ENCODE measurements at regions not wholly inside any gene's neighbourhood (a gene's known extent, or its start where the extent isn't known, plus 50 kb on each side); places are given as distances from the start of the nearest gene placed in this dataset.
"Not testable (repeated sequence)": the region's sequence is repeated elsewhere in the genome, so short reads cannot be mapped to it uniquely, and the experiment has no call there.

DNA sequence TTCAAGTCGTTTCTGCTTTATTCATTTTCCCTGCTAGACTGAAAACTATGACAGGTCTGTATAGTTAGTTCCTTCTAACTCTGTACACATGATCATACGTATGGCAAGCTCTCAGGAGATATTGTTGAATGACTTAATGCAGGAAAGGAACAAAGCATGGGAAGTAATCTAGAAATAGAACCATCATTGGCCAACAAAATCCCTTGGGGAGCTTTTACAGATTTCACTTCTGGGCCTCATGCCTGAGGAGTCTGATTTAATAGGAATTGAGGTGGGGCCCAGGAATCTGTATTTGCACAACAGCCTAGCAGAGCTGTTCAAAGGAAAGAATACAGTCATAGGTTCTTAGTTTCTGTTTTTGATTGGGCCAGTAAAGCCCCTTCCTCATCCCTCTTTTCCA, 229.2 kb downstream of the MAP2K6 start:
- Mint-ChIP-seq H3K4me3 (no peak overlapping the region), H3K27me3 (no peaks in the 10 kb centered on the region), H3K9me3 (peaks cover 5% of the 10 kb centered on the region in 2 donors), H3K4me1 (peaks cover 0 to 8% of the 10 kb centered on the region in 2 donors), H3K27ac (no peak overlapping the region), H3K36me3 (no peaks in the 10 kb centered on the region)
- ATAC-seq (replicated peaks) (no peak), DNase-seq (no peak)

DNA sequence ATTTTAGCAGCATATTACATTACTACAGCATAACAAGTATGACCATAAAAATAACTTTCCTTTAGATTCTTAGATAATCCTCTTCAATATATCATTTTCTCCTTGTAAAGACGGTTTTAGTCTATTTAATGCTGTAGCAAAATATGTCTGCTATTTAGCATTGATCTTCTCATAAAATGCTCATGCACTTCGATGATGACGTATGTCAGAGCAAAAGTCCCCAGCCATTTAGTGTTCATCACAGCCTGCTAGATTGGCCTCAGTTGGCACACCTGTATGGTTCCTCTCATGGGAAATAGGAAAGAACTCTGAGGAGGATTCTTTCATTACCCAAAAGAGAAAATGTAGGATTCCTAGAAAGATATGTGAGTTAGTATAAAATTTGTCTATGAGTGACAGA, 232.2 kb downstream of the MAP2K6 start:
- H3K36me3 Mint-ChIP-seq, result no peaks in the 10 kb centered on the region
- peaks cover 5 to 7% of the 10 kb centered on the region in 2 donors for H3K9me3 Mint-ChIP-seq
- no peak for DNase-seq
- no peak overlapping the region for H3K4me3 Mint-ChIP-seq
- no peak for ATAC-seq (replicated peaks)
- H3K4me1 Mint-ChIP-seq, result no peaks in the 10 kb centered on the region
- no peak overlapping the region for H3K27ac Mint-ChIP-seq
- no peaks in the 10 kb centered on the region for H3K27me3 Mint-ChIP-seq

DNA sequence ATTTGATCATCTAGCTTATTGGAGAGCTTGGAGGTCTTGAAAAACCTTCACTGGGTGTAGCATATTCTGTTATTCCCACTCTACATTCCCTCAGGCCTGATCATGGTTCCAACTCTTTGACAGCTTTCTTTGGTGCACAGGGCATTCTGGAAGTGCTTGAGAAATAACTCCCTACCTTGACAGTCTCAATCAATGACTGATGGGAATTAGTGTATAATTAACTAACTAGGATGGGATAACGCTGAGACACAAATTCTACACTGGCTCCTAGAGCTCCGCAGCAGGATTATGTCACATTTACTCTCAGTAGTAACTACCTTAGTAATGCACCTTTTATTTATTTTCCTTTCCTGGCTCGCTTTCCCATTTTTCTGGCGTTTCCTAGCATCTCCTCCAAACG, 236.4 kb downstream of the MAP2K6 start:
- no peak for ATAC-seq (replicated peaks)
- H3K27me3 Mint-ChIP-seq, result no peaks in the 10 kb centered on the region
- peaks cover 2 to 6% of the 10 kb centered on the region in 2 donors for H3K4me1 Mint-ChIP-seq
- H3K36me3 Mint-ChIP-seq, result no peaks in the 10 kb centered on the region
- H3K9me3 Mint-ChIP-seq, result peaks cover 10 to 11% of the 10 kb centered on the region in 2 donors
- no peak overlapping the region for H3K27ac Mint-ChIP-seq
- no peak overlapping the region for H3K4me3 Mint-ChIP-seq
- no peak for DNase-seq

DNA sequence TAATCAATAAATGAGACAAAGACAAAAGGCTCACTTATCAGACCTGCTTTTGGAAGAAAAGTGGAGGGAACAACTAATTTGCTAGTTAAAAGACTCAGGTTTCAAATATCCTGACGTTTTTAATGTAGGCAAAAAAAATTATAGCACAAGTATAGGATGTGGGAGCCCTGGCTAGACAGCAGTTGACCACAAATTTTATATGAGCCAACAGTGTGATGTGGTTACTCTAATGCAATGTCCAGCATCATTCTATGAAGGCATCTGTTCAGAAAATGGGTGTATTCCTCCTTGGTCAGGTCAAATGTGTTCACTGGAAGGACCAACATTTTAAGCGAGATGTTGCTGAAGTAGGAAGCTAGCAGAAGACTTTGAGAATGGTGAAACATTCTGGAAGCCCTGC, 237.4 kb downstream of the MAP2K6 start:
- peaks cover 10 to 11% of the 10 kb centered on the region in 2 donors for H3K9me3 Mint-ChIP-seq
- no peaks in the 10 kb centered on the region for H3K27me3 Mint-ChIP-seq
- H3K4me3 Mint-ChIP-seq, result no peak overlapping the region
- ATAC-seq (replicated peaks) (no peak), DNase-seq (no peak)
- H3K36me3 Mint-ChIP-seq, result no peaks in the 10 kb centered on the region
- H3K27ac Mint-ChIP-seq, result no peak overlapping the region
- H3K4me1 Mint-ChIP-seq, result peaks cover 2 to 6% of the 10 kb centered on the region in 2 donors

DNA sequence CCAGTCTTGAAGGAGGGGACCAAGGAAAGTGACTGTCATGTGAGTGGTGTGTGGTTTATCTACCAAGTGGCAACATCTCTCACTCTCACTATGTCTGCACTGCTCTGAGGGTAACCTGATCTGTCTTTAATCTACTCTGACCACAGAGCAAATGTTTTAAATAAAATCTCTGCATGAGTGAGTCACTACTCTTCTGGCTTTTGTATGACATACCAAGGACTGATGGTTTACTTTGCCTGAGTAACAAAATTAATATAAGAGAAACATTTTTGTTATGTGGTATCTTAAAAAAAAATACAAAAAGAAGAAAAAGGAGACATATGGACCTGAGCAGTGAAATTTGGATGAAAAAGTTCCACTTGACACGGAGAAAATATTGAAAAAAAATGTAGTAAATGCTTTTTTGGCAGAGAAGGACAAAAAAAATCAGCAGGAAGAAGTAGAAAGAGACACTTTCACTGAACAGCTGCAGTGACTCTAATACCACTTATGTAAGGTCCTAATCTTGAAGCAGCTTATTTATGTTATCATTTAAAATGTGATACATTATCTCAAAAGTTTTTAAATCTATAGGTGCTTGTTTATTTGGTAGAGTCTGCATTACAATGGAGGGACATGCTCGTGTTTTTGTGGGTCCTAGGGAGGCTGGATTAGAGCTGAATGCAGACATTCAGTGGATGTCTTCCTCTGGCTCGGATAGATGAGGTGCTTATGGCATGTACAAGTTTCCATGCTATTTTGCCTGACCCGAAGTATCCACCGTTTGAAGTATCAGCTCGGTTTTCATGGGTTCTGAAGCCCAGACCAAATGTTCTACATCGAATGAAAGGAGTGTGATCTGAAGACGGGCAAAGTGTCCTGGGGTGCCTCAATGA, 240.7 kb downstream of the MAP2K6 start:
- peaks cover 7 to 10% of the 10 kb centered on the region in 2 donors for H3K9me3 Mint-ChIP-seq
- no peaks in the 10 kb centered on the region for H3K27me3 Mint-ChIP-seq
- peaks cover 2 to 6% of the 10 kb centered on the region in 2 donors for H3K4me1 Mint-ChIP-seq
- DNase-seq, result no peak
- H3K36me3 Mint-ChIP-seq, result no peaks in the 10 kb centered on the region
- H3K27ac Mint-ChIP-seq, result no peak overlapping the region
- peak; percentile 87 for ATAC-seq (replicated peaks)
- H3K4me3 Mint-ChIP-seq, result no peak overlapping the region

DNA sequence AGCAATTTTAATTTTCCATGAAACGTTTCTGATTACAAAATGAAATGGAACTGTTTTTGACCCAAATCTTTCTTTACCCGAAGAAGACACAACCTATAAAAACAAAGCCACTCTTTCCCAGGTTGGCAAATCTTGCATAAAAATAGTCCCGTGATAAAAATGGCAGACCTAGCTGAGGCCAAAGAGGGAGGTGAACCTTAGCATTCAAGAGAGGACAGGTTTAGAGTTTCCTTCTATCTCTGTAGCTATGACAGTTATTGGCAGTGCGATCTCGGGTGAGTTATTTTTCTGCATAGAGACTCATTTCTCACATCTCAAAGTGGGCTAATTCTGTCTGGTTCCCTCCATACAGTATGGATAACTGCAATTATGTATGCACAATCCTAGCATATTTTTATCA, 241.4 kb downstream of the MAP2K6 start:
- Mint-ChIP-seq H3K4me1 (peaks cover 2 to 6% of the 10 kb centered on the region in 2 donors), H3K27ac (no peak overlapping the region), H3K9me3 (peaks cover 8 to 10% of the 10 kb centered on the region in 2 donors), H3K27me3 (no peaks in the 10 kb centered on the region), H3K36me3 (peaks cover 0 to under 1% of the 10 kb centered on the region in 2 donors), H3K4me3 (no peak overlapping the region)
- ATAC-seq (replicated peaks), result no peak
- no peak for DNase-seq

DNA sequence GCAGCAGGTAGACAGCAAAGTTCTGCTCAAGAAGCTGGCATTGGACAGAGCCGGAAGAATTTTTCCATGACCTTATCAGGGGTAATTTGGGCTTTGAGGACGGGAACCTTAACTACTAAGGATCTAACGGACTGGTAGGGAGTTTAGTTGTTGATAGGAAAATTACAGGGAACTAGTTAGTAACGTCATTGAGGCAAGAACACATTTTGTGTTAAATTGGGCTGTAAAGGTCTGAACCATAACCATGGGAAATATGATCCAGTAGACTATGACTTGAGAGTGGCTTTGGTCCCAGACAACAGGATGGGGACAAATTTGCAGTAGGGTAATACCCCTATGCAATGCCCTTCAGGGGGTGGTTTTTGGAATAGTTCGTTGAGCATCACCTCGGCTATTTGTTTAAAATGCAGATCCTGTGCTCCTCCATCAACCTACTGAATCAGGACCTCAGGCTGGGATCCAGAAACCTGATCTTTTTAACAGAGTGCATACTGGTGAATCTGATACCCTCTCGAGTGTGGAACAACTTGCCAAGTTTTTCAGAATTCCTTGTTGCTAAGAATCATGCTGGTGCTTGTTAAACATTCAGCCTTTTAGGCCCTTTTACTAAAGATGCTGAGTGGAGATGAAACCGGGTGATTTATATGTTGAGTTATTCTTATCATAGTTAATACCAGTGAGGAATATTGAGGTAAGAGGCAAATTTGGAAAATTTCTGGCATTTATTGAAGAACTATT, 255.1 kb downstream of the MAP2K6 start:
- H3K4me1 Mint-ChIP-seq, result no peaks in the 10 kb centered on the region
- ATAC-seq (replicated peaks) (no peak), DNase-seq (no peak)
- no peaks in the 10 kb centered on the region for H3K36me3 Mint-ChIP-seq
- no peaks in the 10 kb centered on the region for H3K27me3 Mint-ChIP-seq
- H3K9me3 Mint-ChIP-seq, result peaks cover 0 to 3% of the 10 kb centered on the region in 2 donors
- H3K27ac Mint-ChIP-seq, result no peak overlapping the region
- H3K4me3 Mint-ChIP-seq, result no peak overlapping the region

DNA sequence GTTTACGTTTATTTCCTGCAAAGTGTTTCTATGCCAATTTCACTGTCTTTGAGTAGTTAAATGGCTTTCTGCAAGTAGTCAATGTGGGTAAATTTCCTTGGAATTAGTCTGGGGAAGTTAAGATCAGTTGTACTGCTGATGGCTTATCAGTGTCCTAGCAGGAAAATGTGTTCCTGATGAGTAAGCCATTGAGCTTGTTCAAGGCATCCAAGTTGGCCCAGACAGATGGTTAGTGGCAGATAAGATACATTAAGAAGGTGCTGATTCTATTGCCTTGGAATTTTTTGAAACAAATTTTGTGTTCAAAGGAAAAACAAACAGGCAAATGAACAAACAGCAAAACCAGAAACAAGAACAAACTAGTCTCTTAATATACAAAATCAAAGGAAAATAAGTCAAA, 258.4 kb downstream of the MAP2K6 start:
- Mint-ChIP-seq H3K4me3 (no peak overlapping the region), H3K4me1 (no peaks in the 10 kb centered on the region), H3K27ac (no peak overlapping the region), H3K27me3 (no peaks in the 10 kb centered on the region), H3K9me3 (peaks cover 0 to 3% of the 10 kb centered on the region in 2 donors), H3K36me3 (no peaks in the 10 kb centered on the region)
- DNase-seq (no peak), ATAC-seq (replicated peaks) (no peak)

DNA sequence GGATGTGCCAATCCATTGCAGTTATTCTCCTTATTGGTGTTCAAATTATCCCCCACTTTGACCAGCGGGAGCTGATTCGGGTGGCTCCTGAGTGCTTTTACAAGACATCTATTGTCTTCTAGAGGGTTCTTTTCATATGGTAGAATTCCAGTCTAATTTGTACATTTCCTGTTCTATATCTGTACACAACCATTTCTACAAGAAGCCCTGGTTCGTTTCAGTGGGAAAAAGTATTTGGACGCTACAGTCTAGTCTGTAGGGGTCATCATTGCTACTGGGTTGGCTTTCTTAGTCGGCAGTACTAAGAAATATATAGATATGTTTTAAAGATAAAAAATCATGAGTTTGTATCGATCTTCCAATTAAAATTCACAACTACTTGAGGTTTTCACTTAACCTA, 262.6 kb downstream of the MAP2K6 start:
- H3K4me3 Mint-ChIP-seq, result no peak overlapping the region

DNA sequence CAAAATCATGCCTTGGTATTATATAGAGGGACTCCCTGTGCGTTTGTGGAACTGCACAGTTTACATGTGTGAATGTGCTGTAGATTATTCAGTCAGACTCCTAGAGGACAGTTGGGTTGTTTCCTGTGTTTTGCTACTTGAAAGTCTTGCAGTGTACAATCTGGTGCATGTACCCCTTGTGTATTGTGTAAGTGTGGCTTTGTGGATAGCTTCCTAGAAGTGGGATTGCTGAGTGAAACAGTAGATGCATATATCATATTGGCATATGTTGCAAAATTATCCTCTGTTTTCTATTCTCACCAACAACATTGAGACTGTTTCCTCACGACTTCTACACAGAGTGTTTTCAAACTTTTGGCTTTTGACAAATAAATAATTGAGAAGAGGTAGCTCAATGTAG, 263.7 kb downstream of the MAP2K6 start:
- Mint-ChIP-seq H3K27me3 (no peaks in the 10 kb centered on the region), H3K4me1 (no peaks in the 10 kb centered on the region), H3K4me3 (no peak overlapping the region), H3K27ac (no peak overlapping the region), H3K36me3 (no peaks in the 10 kb centered on the region), H3K9me3 (peaks cover 0 to 6% of the 10 kb centered on the region in 2 donors)
- DNase-seq (no peak), ATAC-seq (replicated peaks) (no peak)

More for the DNA sequence above, 262.6 kb downstream of the MAP2K6 start:
- no peaks in the 10 kb centered on the region for H3K36me3 Mint-ChIP-seq
- H3K27ac Mint-ChIP-seq, result no peak overlapping the region
- H3K27me3 Mint-ChIP-seq, result no peaks in the 10 kb centered on the region
- no peak for ATAC-seq (replicated peaks)
- no peaks in the 10 kb centered on the region for H3K4me1 Mint-ChIP-seq
- H3K9me3 Mint-ChIP-seq, result peaks cover 0 to 3% of the 10 kb centered on the region in 2 donors
- DNase-seq, result no peak

DNA sequence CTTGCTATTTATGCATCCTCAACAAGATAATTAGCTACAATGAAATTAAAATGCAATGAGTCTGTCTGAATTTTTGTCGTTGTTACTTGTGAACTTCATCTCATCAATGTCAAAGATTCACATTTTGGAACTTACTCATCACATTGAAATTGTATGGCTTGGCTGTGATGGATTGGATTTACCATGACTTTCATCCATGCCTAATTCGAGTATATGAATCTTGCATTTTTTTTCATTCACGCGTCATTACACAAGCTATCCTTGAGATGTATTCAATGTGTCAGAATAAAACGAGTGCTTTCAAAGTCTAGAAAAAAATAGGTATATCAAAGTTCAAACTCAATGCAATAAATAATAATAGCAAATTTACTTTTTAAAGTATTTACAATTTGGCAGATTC, 265.3 kb downstream of the MAP2K6 start:
- Mint-ChIP-seq H3K9me3 (peaks cover 0 to 7% of the 10 kb centered on the region in 2 donors), H3K4me3 (no peak overlapping the region), H3K27ac (no peak overlapping the region), H3K36me3 (peaks cover 0 to 2% of the 10 kb centered on the region in 2 donors), H3K4me1 (no peaks in the 10 kb centered on the region), H3K27me3 (no peaks in the 10 kb centered on the region)
- ATAC-seq (replicated peaks), result no peak
- DNase-seq, result no peak

DNA sequence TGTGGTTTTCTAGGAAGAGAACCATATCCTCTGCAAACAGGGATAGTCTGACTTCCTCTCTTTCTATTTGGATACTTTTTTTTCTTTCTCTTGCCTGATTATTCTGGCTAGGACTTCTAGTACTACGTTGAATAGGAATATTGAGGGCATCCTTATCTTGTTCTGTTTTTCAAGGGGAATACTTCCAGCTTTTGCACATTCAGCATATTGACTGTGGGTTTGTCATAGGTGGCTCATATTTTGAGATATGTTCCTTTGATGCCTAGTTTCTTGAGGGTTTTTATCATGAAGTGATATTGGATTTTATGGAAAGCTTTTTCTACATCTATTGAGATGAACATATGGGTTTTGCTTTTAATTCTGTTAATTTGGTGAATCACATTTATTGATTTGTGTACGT, 269.8 kb downstream of the MAP2K6 start:
- no peak for ATAC-seq (replicated peaks)

DNA sequence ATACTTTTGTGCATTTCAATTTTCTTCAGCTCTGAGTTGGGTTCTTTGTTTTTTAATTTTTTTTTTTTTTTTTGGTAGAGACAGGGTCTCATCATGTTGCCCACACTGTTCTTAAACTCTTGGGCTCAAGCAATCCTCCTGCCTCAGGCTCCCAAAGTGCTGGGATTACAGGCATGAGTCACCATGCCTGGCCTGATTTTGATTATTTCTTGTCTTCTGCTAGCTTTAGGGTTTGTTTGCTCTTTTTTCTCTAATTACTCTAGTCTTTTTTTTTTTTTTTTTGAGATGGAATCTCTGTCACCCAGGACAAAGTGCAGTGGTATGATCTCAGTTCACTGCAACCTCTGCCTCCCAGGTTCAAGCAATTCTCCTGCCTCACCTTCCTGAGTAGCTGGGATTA, 270.7 kb downstream of the MAP2K6 start:
- peaks cover 0 to 20% of the 10 kb centered on the region in 2 donors for H3K27me3 Mint-ChIP-seq
- not testable (repeated sequence) for ATAC-seq (replicated peaks); H3K27ac Mint-ChIP-seq; H3K4me1 Mint-ChIP-seq; DNase-seq; H3K4me3 Mint-ChIP-seq
- H3K36me3 Mint-ChIP-seq, result peaks cover 7 to 11% of the 10 kb centered on the region in 2 donors
- peaks cover 15 to 21% of the 10 kb centered on the region in 2 donors for H3K9me3 Mint-ChIP-seq

More for the DNA sequence above, 269.8 kb downstream of the MAP2K6 start:
- no peak overlapping the region for H3K27ac Mint-ChIP-seq
- H3K27me3 Mint-ChIP-seq, result peaks cover 0 to 17% of the 10 kb centered on the region in 2 donors
- DNase-seq, result no peak
- H3K4me1 Mint-ChIP-seq, result no peaks in the 10 kb centered on the region
- peaks cover 14 to 18% of the 10 kb centered on the region in 2 donors for H3K9me3 Mint-ChIP-seq
- H3K4me3 Mint-ChIP-seq, result no peak overlapping the region
- H3K36me3 Mint-ChIP-seq, result peaks cover 6 to 9% of the 10 kb centered on the region in 2 donors

DNA sequence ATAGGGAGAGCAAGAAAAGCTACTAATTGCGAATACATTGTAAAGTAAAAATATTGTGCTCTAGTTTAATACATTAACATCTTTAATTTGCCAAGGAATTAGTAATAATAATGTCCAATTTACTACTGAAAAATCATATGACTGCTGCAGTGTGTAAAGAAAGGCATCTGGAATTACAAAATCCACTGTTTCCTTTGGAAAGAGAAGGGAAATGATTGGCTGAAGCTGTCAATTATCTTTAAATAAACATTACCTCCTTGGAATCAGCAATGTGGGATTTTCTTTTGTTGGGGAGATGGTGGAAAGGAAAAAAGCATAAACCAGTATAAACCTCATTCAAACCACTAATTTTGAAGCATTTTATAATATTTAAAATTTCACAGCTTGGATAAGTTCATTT, 276.0 kb downstream of the MAP2K6 start:
- Mint-ChIP-seq H3K4me3 (no peak overlapping the region), H3K36me3 (peaks cover 7 to 9% of the 10 kb centered on the region in 2 donors), H3K9me3 (peaks cover 15% of the 10 kb centered on the region in 2 donors), H3K4me1 (no peaks in the 10 kb centered on the region), H3K27me3 (peaks cover 0 to 20% of the 10 kb centered on the region in 2 donors), H3K27ac (no peak overlapping the region)
- DNase-seq (no peak), ATAC-seq (replicated peaks) (no peak)

Measured in stimulated activated naive B cell treated with anti-CD40 and anti-IgM and Interleukin-4, amounts not matched to agents 10 μg/mL and 1 μg/mL and 100 μg/mL, for 72 hours (primary cell).